ENCODE measurements at regions not wholly inside any gene's neighbourhood (a gene's known extent, or its start where the extent isn't known, plus 50 kb on each side); places are given as distances from the start of the nearest gene placed in this dataset.

DNA sequence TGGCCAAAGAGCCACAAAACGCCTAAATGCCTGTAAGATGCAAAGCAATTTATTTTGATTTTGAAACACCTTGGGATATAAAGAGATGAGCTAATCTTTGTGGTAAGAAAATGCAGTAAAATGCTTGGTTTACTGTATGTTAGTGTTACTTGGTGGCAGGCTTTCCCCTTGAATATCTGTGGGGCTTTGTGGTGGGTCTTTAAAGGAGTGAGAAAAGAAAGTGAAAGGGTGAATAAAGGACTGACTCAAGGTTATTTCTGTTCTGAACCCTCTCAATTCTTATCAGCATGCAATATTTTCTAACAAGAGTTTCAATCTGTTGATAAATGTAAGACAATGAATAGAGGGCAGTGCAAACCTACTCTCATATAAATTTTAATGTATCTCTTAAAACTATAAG is 1555.9 kb upstream of the RAG2 start:
- Histone ChIP-seq H3K27ac (no peak overlapping the region), H3K4me3 (no peak overlapping the region), H3K4me1 (ENCODE audit: low read depth) (no peaks in the 10 kb centered on the region), H3K36me3 (no peaks in the 10 kb centered on the region), H3K9me3 (ENCODE audit: low read depth) (no peaks in the 10 kb centered on the region), H3K27me3 (no peaks in the 10 kb centered on the region)
- DNase-seq (ENCODE audit: low read depth in 1 of 2, low spot score in 1 of 2): no peak
- TF ChIP-seq, protein P1, sequence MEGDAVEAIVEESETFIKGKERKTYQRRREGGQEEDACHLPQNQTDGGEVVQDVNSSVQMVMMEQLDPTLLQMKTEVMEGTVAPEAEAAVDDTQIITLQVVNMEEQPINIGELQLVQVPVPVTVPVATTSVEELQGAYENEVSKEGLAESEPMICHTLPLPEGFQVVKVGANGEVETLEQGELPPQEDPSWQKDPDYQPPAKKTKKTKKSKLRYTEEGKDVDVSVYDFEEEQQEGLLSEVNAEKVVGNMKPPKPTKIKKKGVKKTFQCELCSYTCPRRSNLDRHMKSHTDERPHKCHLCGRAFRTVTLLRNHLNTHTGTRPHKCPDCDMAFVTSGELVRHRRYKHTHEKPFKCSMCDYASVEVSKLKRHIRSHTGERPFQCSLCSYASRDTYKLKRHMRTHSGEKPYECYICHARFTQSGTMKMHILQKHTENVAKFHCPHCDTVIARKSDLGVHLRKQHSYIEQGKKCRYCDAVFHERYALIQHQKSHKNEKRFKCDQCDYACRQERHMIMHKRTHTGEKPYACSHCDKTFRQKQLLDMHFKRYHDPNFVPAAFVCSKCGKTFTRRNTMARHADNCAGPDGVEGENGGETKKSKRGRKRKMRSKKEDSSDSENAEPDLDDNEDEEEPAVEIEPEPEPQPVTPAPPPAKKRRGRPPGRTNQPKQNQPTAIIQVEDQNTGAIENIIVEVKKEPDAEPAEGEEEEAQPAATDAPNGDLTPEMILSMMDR (IDR thresholded peaks at IDR 0.05; ENCODE audit: low read depth, low read length): no peak

- TF ChIP-seq, protein P1 (IDR thresholded peaks at IDR 0.05; ENCODE audit: low read depth, low read length): no peak
- no peak overlapping the region for H3K27ac ChIP-seq
- no peaks in the 10 kb centered on the region for H3K9me3 ChIP-seq (ENCODE audit: low read depth)
- H3K4me3 ChIP-seq: no peak overlapping the region
- H3K27me3 ChIP-seq: no peaks in the 10 kb centered on the region
- no peak for DNase-seq (ENCODE audit: low read depth in 1 of 2, low spot score in 1 of 2)
- no peaks in the 10 kb centered on the region for H3K4me1 ChIP-seq (ENCODE audit: low read depth)
- no peaks in the 10 kb centered on the region for H3K36me3 ChIP-seq
Observed at GRCh38 chr11:38143852-38144251, 1545.8 kb upstream of the RAG2 start.

DNA sequence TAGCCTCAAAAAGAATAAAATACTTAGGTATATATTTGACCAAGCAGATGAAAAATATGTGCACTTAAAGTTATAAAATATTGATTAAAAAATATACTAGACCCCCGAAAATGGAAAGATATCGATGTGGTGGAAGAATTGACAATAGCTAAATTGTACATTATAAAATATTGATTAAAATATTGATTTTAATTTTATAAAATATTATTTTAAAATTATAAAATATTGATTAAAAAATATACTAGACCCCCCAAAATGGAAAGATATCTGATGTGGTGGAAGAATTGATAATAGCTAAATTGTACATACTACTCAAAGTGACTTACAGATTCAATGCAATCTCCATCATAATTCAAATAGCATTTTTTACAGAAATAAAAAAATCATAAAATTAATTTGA is 1540.9 kb upstream of the RAG2 start:
- no peak for DNase-seq (ENCODE audit: low read depth in 1 of 2, low spot score in 1 of 2)
- TF ChIP-seq, protein P1 (IDR thresholded peaks at IDR 0.05; ENCODE audit: low read depth, low read length): no peak
- no peaks in the 10 kb centered on the region for H3K36me3 ChIP-seq
- H3K9me3 ChIP-seq (ENCODE audit: low read depth): no peaks in the 10 kb centered on the region
- H3K4me3 ChIP-seq: no peak overlapping the region
- no peaks in the 10 kb centered on the region for H3K27me3 ChIP-seq
- no peaks in the 10 kb centered on the region for H3K4me1 ChIP-seq (ENCODE audit: low read depth)
- H3K27ac ChIP-seq: no peak overlapping the region

DNA sequence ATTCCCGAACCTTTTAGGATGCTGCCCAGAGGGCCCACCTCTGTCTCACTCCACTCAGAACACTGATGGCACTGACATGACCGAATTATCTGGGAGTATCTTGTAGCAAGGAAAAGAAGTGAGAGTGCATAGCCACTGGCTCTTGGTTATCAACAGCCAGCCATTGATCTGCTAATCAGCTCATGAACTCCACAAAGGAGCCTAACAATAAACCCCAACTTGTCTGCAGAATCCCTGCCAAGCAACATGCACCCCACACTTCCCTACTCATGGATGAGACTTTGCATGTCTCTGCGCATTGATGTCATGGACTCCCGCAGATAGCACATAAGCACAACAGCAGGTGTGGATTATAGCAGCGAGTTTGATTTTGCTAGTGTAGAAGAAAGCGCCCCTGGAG is 1538.9 kb upstream of the RAG2 start:
- no peaks in the 10 kb centered on the region for H3K27me3 ChIP-seq
- H3K9me3 ChIP-seq (ENCODE audit: low read depth): no peaks in the 10 kb centered on the region
- DNase-seq (ENCODE audit: low read depth in 1 of 2, low spot score in 1 of 2): no peak
- TF ChIP-seq, protein P1 (IDR thresholded peaks at IDR 0.05; ENCODE audit: low read depth, low read length): no peak
- H3K36me3 ChIP-seq: no peaks in the 10 kb centered on the region
- H3K27ac ChIP-seq: no peak overlapping the region
- no peak overlapping the region for H3K4me3 ChIP-seq
- no peaks in the 10 kb centered on the region for H3K4me1 ChIP-seq (ENCODE audit: low read depth)

GRCh38 chr11:38131535-38131934 is 1533.5 kb upstream of the RAG2 start:
- H3K4me1 ChIP-seq (ENCODE audit: low read depth): no peaks in the 10 kb centered on the region
- no peak overlapping the region for H3K27ac ChIP-seq
- H3K27me3 ChIP-seq: no peaks in the 10 kb centered on the region
- no peaks in the 10 kb centered on the region for H3K36me3 ChIP-seq
- no peak overlapping the region for H3K4me3 ChIP-seq
- TF ChIP-seq, protein P1 (IDR thresholded peaks at IDR 0.05; ENCODE audit: low read depth, low read length): no peak
- H3K9me3 ChIP-seq (ENCODE audit: low read depth): no peaks in the 10 kb centered on the region
- DNase-seq (ENCODE audit: low read depth in 1 of 2, low spot score in 1 of 2): no peak

DNA sequence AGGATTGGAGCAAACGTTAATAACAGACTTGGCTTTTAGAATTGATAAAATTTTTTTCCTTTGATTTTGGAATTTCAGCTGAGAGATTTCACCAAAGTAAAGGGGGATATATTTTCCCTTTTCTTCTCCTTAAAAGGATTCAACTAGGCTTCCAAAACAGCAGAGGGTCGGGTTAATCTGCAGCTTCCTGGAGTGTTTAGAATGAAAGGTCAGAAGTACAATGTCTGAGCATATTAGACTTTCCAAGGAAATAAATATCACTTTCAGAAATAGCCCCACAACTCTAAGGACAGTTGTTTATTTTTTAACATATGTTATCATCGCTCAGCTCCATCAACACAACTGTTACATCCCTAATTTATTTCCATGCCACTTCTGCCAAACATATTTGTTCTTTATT is 1532.9 kb upstream of the RAG2 start:
- Histone ChIP-seq H3K36me3 (no peaks in the 10 kb centered on the region), H3K4me3 (no peak overlapping the region), H3K9me3 (ENCODE audit: low read depth) (no peaks in the 10 kb centered on the region), H3K27ac (no peak overlapping the region), H3K27me3 (no peaks in the 10 kb centered on the region), H3K4me1 (ENCODE audit: low read depth) (no peaks in the 10 kb centered on the region)
- TF ChIP-seq, protein P1 (IDR thresholded peaks at IDR 0.05; ENCODE audit: low read depth, low read length): no peak
- no peak for DNase-seq (ENCODE audit: low read depth in 1 of 2, low spot score in 1 of 2)
